ENCODE measurements at regions not wholly inside any gene's neighbourhood (a gene's known extent, or its start where the extent isn't known, plus 50 kb on each side); places are given as distances from the start of the nearest gene placed in this dataset.
"Not testable (repeated sequence)": the region's sequence is repeated elsewhere in the genome, so short reads cannot be mapped to it uniquely, and the experiment has no call there.

GRCh38 chr1:233435622-233436021 is 108.1 kb downstream of the MAP3K21 start:
- DNase-seq = no peak

DNA sequence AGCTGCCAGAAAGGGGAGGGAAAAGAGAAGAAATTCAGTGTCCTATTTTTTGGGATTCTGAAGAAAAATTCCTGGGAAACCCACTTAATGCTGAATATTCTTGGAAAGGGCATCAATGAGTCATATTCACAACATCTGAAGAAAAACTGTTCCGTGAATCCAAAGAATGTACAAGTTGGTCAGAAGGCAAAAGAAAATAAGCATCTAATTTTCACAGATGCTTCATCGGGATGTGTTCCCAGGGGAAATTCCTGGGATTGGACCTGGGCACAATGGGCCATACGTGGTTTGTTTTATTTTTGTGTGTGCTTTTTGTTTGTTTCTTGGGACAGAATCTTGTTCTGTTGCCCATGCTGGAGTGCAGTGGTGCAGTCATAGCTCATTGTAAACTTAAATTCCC is 112.2 kb downstream of the MAP3K21 start:
- DNase-seq = no peak

DNA sequence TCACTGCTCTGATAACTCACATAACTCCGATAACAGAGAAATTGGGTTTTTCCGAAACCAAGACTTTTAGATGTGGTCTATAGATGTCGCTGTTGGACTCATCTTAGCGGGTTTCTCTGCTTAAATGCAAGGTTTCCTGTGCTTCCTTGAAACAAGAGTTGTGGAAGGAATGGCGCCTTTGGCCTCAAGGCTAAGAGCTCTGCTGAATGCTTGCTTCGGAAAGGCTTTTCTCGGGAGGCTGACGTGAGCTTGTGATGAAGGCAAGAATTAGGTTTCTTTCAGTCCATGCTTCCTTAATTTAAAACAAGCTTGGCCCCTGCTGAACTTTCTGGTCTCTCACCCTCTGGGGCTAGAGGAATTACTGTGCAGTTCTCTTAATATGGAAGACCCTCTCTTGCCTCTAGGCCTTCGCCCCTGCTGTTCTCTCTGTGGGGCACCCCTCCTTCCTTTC is 113.5 kb downstream of the MAP3K21 start:
- DNase-seq = no peak

DNA sequence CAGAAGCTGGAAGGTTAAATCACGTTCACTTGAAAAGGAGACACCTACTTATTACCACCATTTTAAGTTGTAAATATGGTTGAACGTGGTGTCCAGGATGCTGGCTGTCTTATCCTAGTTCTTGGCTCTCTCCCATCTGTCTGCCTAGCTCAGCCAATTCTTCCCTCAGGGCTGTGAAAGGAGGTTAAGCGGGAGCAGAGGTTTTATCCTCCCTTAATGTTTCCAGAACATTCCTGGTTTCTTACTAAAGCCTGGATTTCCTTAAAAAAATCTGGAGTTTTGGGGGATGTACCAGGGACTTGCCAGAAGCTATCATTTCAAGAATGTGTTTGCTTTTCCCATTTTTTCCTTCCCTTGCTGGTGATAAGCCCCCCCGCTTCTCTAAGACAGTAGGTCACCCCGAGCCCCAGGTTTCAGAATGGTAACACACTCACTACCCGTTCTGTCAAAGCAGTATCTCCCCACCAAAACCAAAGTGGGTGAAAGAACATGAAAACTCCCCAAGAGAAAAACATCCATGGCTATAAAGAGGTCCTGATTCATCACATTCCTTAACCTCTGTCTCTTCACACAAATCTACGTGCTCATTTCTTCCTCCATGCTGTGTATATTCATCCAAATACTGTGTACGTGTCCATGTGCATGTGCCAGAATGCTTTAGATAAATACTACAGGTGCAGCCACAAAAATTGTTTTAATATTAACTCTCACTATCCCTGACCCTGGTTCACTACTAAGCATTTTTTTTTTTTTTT is 114.7 kb downstream of the MAP3K21 start:
- DNase-seq = no peak

DNA sequence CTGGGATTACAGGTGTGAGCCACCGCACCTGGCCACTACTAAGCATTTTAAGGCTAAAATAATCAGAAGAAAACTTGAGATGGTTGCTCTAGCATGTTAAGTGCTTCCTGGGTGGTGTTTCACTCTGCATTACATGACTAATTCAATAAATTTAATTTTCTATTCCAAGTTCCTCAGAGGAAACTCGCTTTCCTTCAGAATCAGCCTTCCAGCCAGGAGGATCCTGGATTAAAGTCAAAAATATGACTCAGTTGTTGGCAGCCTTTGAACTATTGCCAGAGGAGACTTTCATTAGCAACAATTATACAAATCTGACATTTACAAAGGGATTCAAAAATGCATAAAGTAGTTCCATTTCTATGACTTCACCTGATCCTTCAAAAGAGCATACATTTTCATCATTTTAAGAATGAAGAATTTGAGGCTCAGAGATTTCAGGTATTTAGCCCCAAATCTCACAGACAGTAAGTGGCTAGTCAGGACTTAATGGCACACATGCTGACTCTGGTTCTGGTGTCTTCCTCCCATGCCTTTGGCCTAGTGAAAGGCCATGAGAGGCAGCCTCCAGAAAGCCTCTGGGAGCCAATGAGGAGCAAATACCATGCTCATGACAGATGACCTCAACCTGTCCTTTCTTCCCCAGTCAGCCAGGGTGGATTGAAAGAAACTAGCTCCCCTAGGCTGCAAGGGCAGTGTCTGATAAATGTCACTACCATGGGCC is 115.7 kb downstream of the MAP3K21 start:
- no peak for DNase-seq

DNA sequence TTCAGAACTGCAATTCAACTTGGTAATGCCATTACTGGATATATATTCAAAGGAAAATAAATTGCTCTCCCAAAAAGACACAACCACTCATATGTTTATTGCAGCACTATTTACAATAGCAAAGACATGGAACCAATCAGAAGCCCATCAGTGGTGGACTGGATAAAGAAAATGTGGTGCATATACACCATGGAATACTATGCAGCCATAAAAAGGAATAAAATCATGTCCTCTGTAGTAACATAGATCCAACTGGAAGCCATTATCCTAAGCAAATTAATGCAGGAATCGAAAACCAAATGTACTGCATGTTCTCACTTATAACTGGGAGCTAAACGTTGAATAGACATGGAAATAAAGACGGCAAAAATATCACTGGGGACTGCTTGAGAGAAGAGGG is 117.0 kb downstream of the MAP3K21 start:
- no peak for DNase-seq

GRCh38 chr1:233445737-233446136 is 118.2 kb downstream of the MAP3K21 start:
- no peak for DNase-seq

- no peak for DNase-seq
Observed at GRCh38 chr1:233446935-233447334, 119.4 kb downstream of the MAP3K21 start.

DNA sequence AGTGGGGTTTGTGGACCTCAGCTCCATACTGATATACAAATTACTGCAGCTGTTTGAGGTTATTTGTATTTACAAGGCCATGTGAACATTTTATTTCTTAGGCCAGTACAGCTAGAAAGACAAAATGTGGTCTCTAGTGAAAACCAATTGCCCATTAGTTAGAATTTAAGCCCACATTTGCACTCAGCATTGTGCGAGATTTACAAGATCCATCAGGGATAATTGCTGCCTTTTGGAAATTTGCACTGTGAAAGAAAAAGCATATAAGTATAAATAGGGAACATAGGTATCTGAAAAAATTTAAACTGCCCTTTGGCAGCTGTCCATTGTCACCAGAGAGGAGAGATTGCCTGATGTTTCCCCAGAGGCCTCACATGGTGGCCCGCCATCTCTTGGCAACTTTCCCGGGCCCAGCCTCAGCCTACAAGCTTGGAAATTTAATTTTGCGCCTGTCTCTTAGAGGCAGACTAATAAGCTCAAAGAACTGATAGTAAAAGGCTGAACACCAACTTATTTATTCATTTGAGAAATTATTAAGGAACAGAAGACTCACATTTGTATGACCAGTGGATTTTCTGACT is 120.7 kb downstream of the MAP3K21 start:
- DNase-seq = no peak

DNA sequence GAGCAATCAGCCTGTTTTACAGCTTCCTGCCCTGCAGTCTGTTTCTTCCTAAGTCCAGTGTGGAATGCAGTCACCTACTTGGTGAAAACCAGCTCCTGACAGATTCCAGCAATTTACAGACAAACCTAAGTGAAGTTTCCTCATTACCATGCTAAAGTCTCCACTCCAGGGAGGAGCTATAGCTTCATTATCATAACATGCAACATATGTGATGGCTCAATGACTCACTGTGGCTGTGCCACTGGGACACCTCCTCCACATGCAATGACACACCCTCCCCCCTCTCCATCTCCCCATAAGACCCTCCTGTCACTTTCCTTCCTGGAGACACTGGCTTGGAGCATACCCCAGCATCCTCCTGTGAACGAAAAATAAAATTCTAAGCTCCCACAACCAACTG is 125.2 kb downstream of the MAP3K21 start:
- no peak for DNase-seq

DNA sequence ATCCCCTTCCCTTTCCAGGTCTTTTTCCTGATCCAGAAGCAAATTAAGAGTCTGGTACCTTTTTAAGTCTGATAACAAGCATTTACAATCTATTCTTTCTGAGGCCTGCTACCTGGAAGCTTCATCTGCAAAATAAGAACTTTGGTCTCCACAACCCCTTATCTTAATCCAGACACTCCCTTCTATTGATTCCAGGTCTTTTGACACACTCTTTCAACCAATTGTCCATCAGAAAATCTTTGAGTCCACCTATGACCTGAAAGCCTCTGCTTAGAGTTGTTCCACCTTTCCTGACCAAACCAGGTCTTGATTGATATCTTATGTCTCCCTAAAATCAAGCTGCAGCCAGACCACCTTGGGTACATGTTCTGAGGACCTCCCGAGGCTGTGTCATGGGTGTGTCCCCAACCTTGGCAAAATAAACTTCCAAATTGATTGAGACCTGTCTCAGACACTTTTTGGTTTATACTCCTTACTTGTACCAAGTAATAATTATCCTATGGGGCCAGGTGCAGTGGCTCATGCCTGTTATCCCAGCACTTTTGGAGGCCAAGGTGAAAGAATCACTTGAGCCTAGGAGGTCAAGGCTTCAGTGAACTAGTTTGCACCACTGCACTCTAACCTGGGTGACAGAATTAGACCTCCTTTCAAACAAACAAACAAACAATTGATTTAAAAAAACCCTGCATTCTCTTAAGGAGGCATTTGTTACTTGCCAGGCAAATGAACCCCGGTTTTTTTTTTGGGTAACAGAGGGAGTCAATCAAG is 126.1 kb downstream of the MAP3K21 start:
- DNase-seq = no peak

DNA sequence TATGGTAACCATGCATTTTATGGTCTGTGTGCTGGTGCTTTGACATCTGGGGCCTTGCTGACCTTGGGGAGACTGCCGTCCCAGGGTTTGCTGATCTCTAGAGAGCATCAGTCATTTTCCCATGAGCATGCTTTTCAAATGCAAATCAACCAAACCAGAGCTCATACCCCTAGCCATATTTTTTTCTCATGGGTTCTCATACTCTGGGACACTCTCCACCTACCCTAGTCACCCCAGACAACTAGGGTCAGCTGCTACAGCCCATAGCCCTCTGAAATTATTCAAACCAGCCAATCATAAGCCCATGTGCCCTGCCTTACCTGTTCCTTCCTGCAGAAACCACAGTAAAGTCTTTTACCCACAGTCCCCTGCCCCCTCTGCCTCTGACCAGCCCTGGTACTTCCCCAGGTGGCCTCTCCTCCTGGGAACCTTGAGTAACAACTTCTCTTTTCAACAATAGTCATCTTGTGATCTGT is 132.0 kb downstream of the MAP3K21 start:
- DNase-seq = no peak

DNA sequence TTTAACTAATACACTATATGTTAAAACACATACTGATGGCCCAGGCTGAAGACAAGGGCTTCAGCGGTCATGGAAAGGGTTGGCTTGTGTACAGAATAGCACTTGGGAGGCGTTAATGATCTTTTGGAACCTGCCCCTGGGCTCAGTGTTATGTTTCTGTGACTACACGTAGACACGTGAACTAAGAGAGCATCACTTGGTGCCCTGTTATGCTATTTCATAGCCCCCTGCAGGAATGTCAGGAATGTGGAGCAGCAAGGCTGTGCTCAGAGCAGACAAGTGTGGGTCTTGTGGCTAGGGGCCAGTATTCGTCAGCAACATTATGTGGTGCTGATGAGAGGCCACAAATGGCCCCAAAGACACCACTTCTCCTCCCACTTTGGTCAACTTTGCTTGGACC is 132.4 kb downstream of the MAP3K21 start:
- no peak for DNase-seq

- no peak for DNase-seq
Observed at GRCh38 chr1:233460692-233461091, 133.2 kb downstream of the MAP3K21 start.

DNA sequence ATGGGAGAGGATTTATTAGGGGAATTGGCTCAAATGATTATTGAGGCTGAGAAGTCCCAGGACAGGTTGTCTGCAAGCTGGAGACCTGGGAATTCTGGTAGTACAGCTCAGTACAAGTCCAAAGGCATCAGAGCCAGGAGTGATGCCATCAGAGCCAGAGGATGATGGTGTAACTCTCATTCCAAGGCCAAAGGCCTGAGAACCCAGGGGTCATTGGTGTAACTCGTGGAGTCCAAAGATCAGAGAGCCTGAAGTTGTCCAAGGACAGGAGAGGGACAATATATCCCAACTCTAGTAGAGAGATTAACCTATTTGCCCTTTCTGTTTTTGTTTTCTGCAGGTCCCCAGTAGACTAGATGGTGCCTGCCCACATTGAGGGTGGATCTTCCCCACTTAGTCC is 134.3 kb downstream of the MAP3K21 start:
- no peak for DNase-seq

- DNase-seq = no peak
Observed at GRCh38 chr1:233463333-233463732, 135.8 kb downstream of the MAP3K21 start.

DNA sequence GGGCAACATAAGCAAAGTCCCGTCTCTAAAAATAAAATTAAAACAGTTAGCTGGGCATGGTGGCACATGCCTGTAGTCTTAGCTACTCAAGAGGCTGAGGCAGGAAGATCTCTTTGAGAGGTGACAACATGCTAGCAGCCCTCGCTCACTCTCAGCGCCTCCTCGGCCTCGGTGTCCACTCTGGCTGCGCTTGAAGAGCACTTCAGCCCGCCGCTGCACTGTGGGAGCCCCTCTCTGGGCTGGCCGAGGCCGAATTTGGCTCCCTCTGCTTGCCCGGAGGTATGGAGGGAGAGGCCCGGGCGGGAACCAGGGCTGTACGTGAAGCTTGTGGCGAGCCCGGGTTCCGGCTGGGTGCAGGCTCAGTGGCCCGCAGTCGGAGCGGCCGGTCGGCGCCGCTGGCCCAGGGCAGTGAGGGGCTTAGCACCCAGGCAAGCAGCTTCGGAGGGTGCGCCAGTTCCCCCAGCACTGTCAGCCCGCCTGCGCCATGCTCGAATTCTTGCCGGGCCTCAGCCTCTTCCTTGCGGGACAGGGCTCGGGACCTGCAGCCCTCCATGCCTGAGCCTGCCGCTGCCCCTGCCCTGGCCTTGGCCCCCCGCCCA is 138.3 kb downstream of the MAP3K21 start:
- no peak for DNase-seq

- DNase-seq = no peak
Observed at GRCh38 chr1:233470741-233471499, 143.0 kb upstream of the KCNK1 start.

GRCh38 chr1:233471851-233472250 is 142.1 kb upstream of the KCNK1 start:
- not testable (repeated sequence) for DNase-seq

DNA sequence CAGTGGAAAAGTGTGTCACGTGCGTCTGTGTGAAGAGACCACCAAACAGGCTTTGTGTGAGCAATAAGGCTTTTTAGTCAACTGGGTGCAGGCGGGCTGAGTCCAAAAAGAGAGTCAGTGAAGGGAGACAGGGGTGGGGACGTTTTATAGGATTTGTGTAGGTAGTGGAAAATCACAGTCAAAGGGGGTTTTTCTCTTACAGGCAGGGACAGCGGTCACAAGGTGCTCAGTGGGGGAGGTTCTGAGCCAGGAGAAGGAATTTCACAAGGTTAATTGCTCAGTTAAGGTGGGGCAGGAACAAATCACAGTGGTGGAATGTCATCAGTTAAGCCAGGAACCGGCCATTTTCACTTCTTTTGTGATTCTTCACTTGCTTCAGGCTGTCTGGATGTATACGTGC is 141.1 kb upstream of the KCNK1 start:
- not testable (repeated sequence) for DNase-seq

GRCh38 chr1:233473549-233474204 is 140.2 kb upstream of the KCNK1 start:
- DNase-seq = no peak
